ENCODE measurements at regions not wholly inside any gene's neighbourhood (a gene's known extent, or its start where the extent isn't known, plus 50 kb on each side); places are given as distances from the start of the nearest gene placed in this dataset.

- no peak overlapping the region for H3K4me2 ChIP-seq (ENCODE audit: low read length)
- Mint-ChIP-seq H3K4me1 (ENCODE audit: low read depth, unreplicated experiment) (no peaks in the 10 kb centered on the region), H3K4me3 (ENCODE audit: unreplicated experiment) (no peak overlapping the region), H3K27ac (ENCODE audit: unreplicated experiment) (no peak overlapping the region), H3K9me3 (ENCODE audit: unreplicated experiment) (no peaks in the 10 kb centered on the region), H3K36me3 (ENCODE audit: low read depth, unreplicated experiment) (no peaks in the 10 kb centered on the region), H3K27me3 (ENCODE audit: low read depth, unreplicated experiment) (no peaks in the 10 kb centered on the region)
- no peaks in the 10 kb centered on the region for H4K20me1 ChIP-seq (ENCODE audit: insufficient read depth, low read length)
- no peak overlapping the region for H2AFZ ChIP-seq (ENCODE audit: low read depth, low read length)
- no peaks in the 10 kb centered on the region for H3K79me2 ChIP-seq (ENCODE audit: insufficient read depth, low read length)
- H3K9me3 ChIP-seq (ENCODE audit: insufficient read depth, low read depth, low read length), result no peaks in the 10 kb centered on the region
- DNase-seq (ENCODE audit: low read depth) (no peak), FAIRE-seq (no peak)
- H3K27ac ChIP-seq (ENCODE audit: low read depth, low read length), result no peak overlapping the region
- H3K4me1 ChIP-seq (ENCODE audit: insufficient read depth, low read length), result no peaks in the 10 kb centered on the region
- H3K36me3 ChIP-seq (ENCODE audit: insufficient read depth, low read length), result no peaks in the 10 kb centered on the region
- no peak overlapping the region for H3K4me3 ChIP-seq (ENCODE audit: insufficient read depth, low read depth, low read length)
- no peak overlapping the region for H3K9ac ChIP-seq (ENCODE audit: low read length)
- TF ChIP-seq EZH2 (IDR thresholded peaks at IDR 0.05; ENCODE audit: insufficient read depth, low read length) (no peak), CTCF (IDR thresholded peaks at IDR 0.05; ENCODE audit: insufficient read depth, low read depth, low read length) (no peak)
- H3K27me3 ChIP-seq (ENCODE audit: insufficient read depth, low read length), result no peaks in the 10 kb centered on the region
These were observed 480.3 kb downstream of the MRPL39 start for GRCh38 chr21:25127007-25127406.

- no peak for TF ChIP-seq EZH2 (IDR thresholded peaks at IDR 0.05; ENCODE audit: insufficient read depth, low read length)
- TF ChIP-seq CTCF (IDR thresholded peaks at IDR 0.05; ENCODE audit: insufficient read depth, low read depth, low read length), result no peak
These were observed 480.7 kb downstream of the MRPL39 start for GRCh38 chr21:25126564-25126963.

GRCh38 chr21:25118648-25119047 is 488.6 kb downstream of the MRPL39 start:
- Histone ChIP-seq H3K4me2 (ENCODE audit: low read length) (no peak overlapping the region), H3K27ac (ENCODE audit: low read depth, low read length) (no peak overlapping the region), H3K4me1 (ENCODE audit: insufficient read depth, low read length) (no peaks in the 10 kb centered on the region), H3K9ac (ENCODE audit: low read length) (no peak overlapping the region), H3K4me3 (ENCODE audit: insufficient read depth, low read depth, low read length) (no peak overlapping the region), H3K36me3 (ENCODE audit: insufficient read depth, low read length) (no peaks in the 10 kb centered on the region), H4K20me1 (ENCODE audit: insufficient read depth, low read length) (no peaks in the 10 kb centered on the region), H3K9me3 (ENCODE audit: insufficient read depth, low read depth, low read length) (no peaks in the 10 kb centered on the region), H2AFZ (ENCODE audit: low read depth, low read length) (no peak overlapping the region), H3K27me3 (ENCODE audit: insufficient read depth, low read length) (no peaks in the 10 kb centered on the region), H3K79me2 (ENCODE audit: insufficient read depth, low read length) (no peaks in the 10 kb centered on the region)
- no peak overlapping the region for H3K27ac Mint-ChIP-seq (ENCODE audit: unreplicated experiment)
- H3K9me3 Mint-ChIP-seq (ENCODE audit: unreplicated experiment), result peaks cover 5% of the 10 kb centered on the region
- FAIRE-seq, result no peak
- H3K4me3 Mint-ChIP-seq (ENCODE audit: unreplicated experiment), result no peak overlapping the region
- no peak for DNase-seq (ENCODE audit: low read depth)
- no peaks in the 10 kb centered on the region for H3K27me3 Mint-ChIP-seq (ENCODE audit: low read depth, unreplicated experiment)
- no peaks in the 10 kb centered on the region for H3K36me3 Mint-ChIP-seq (ENCODE audit: low read depth, unreplicated experiment)
- TF ChIP-seq CTCF (IDR thresholded peaks at IDR 0.05; ENCODE audit: insufficient read depth, low read depth, low read length) (no peak), EZH2 (IDR thresholded peaks at IDR 0.05; ENCODE audit: insufficient read depth, low read length) (no peak)
- H3K4me1 Mint-ChIP-seq (ENCODE audit: low read depth, unreplicated experiment), result no peaks in the 10 kb centered on the region

More at GRCh38 chr21:25126564-25126963, 480.7 kb downstream of the MRPL39 start:
- Mint-ChIP-seq H3K4me3 (ENCODE audit: unreplicated experiment) (no peak overlapping the region), H3K36me3 (ENCODE audit: low read depth, unreplicated experiment) (no peaks in the 10 kb centered on the region), H3K27ac (ENCODE audit: unreplicated experiment) (no peak overlapping the region), H3K9me3 (ENCODE audit: unreplicated experiment) (no peaks in the 10 kb centered on the region), H3K27me3 (ENCODE audit: low read depth, unreplicated experiment) (no peaks in the 10 kb centered on the region), H3K4me1 (ENCODE audit: low read depth, unreplicated experiment) (no peaks in the 10 kb centered on the region)
- FAIRE-seq, result no peak
- no peaks in the 10 kb centered on the region for H3K27me3 ChIP-seq (ENCODE audit: insufficient read depth, low read length)
- DNase-seq (ENCODE audit: low read depth), result no peak
- no peak overlapping the region for H3K9ac ChIP-seq (ENCODE audit: low read length)
- H3K27ac ChIP-seq (ENCODE audit: low read depth, low read length), result no peak overlapping the region
- no peaks in the 10 kb centered on the region for H3K9me3 ChIP-seq (ENCODE audit: insufficient read depth, low read depth, low read length)
- H3K79me2 ChIP-seq (ENCODE audit: insufficient read depth, low read length), result no peaks in the 10 kb centered on the region
- no peaks in the 10 kb centered on the region for H3K4me1 ChIP-seq (ENCODE audit: insufficient read depth, low read length)
- no peak overlapping the region for H3K4me2 ChIP-seq (ENCODE audit: low read length)
- H2AFZ ChIP-seq (ENCODE audit: low read depth, low read length), result no peak overlapping the region
- no peaks in the 10 kb centered on the region for H4K20me1 ChIP-seq (ENCODE audit: insufficient read depth, low read length)
- no peaks in the 10 kb centered on the region for H3K36me3 ChIP-seq (ENCODE audit: insufficient read depth, low read length)
- no peak overlapping the region for H3K4me3 ChIP-seq (ENCODE audit: insufficient read depth, low read depth, low read length)

All from astrocyte (in vitro differentiated cells and primary cell).